Peyer's patch (tissue), 4 donors: ENCODE measurements at regions not wholly inside any gene's neighbourhood (a gene's known extent, or its start where the extent isn't known, plus 50 kb on each side); places are given as distances from the start of the nearest gene placed in this dataset.

Experiments
- CTCF ChIP-seq, 6 experiments: fragments of 450-650 bp in 4 of 6; fragments of 200-600 bp in 2 of 6; sonication (generic) in 1 of 6; IDR thresholded peaks; one replicate each; pipeline ENCODE4 v1.5.1; 2017 to 2019; ENCODE audit warnings: antibody characterized with exemption in 6 of 6, mild to moderate bottlenecking in 3 of 6, moderate library complexity in 1 of 6
- POLR2A ChIP-seq, 2 donors: fragments of 450-650 bp; IDR thresholded peaks; one replicate each; pipeline ENCODE4 v1.5.1; 2017; ENCODE audit warnings: antibody characterized with exemption in 2 of 2, mild to moderate bottlenecking in 2 of 2, moderate library complexity in 2 of 2

DNA sequence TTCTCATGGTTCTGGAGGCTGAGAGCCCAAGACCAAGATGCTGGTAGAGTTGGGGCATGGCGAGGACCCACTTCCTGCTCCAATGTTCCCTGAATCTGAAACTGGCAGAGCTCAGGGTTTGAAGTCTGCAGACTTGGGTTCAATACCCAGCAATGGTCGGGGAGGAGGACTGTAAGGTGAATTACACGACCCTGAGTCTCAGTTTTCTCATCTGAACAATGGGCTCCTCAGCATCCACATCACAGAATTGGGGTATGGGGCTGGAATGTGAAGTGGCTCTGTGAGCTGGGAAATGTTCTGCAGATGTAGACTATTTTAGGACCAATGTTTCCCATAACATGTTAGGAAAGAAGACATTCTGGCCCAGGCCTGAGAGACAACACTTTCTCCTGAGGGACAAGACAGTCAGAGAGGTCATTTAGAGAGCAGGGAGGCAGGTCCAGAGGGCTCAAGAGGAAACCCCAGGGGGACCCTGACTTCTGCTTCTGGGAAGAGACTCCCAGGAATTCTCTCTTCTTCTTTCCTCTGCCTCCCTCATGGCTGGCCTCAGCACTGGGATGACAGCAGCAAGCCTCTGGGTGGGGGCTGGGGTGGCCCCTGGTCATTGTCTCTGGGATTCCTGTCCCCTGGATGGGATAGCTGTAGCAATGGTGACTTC, 141.3 kb upstream of the PMEPA1 start:
- TF ChIP-seq CTCF (IDR thresholded peaks at IDR 0.05), result no peak
- no peak for TF ChIP-seq POLR2A (IDR thresholded peaks at IDR 0.05)
